IMR-90 (cell line): ENCODE measurements at regions not wholly inside any gene's neighbourhood (a gene's known extent, or its start where the extent isn't known, plus 50 kb on each side); places are given as distances from the start of the nearest gene placed in this dataset.

Source experiments
- ATAC-seq: fragments of 200-7000 bp; cut with Tn5 transposase; 2 replicates; pipeline ENCODE4 v1.9.1; 2020; ENCODE audit warnings: low read depth, mild to moderate bottlenecking, moderate library complexity
- BruUV-seq: library from RNA; stranded (reverse); fragments of 400-500 nt; replicated peaks from 2 replicates; lab custom pipeline; 2021; lab: Mats Ljungman, UMichigan
- CTCF ChIA-PET: fragments of 300-600 bp; formaldehyde crosslinking; extraction: SDS; loops from one replicate; lab custom pipeline; 2021; ENCODE audit warnings: antibody characterized with exemption; lab: Yijun Ruan, JAX
- POLR2A ChIA-PET: fragments of 300-600 bp; sonication (Branson Sonifier 250); formaldehyde crosslinking; loops from one replicate; lab custom pipeline; 2022; ENCODE audit warnings: antibody characterized with exemption; ENCODE audit not compliant: unreplicated experiment; lab: Charles Lee
- DNase-seq: peaks from one replicate; pipeline ENCODE4 v3.0.0; 2013
- H2AFZ ChIP-seq: replicated peaks from 2 replicates; pipeline ENCODE3; 2013; ENCODE audit warnings: low read length, mild to moderate bottlenecking; ENCODE audit not compliant: poor library complexity
- H2AK5ac ChIP-seq: 2 replicates; pipeline ENCODE4 v1.6.1; 2013; ENCODE audit warnings: low read depth, low read length, inconsistent platforms
- H2AK9ac ChIP-seq: replicated peaks from 2 replicates; pipeline ENCODE3; 2013; ENCODE audit warnings: mild to moderate bottlenecking, low read depth, low read length, moderate library complexity; ENCODE audit not compliant: poor library complexity
- H2BK120ac ChIP-seq: 2 replicates; pipeline ENCODE4 v1.6.1; 2013; ENCODE audit warnings: low read depth, low read length, inconsistent platforms
- H2BK15ac ChIP-seq: 3 replicates; pipeline ENCODE4 v1.6.1; 2013; ENCODE audit warnings: low read depth, low read length, inconsistent platforms
- H2BK20ac ChIP-seq: 2 replicates; pipeline ENCODE4 v1.6.1; 2013; ENCODE audit warnings: low read depth, mild to moderate bottlenecking, inconsistent platforms, low read length, moderate library complexity
- H2BK5ac ChIP-seq: 2 replicates; pipeline ENCODE4 v1.6.1; 2013; ENCODE audit warnings: mild to moderate bottlenecking, low read depth, low read length, inconsistent platforms; ENCODE audit not compliant: poor library complexity, severe bottlenecking
- H3K14ac ChIP-seq: replicated peaks from 2 replicates; pipeline ENCODE4 v1.6.1; 2013; ENCODE audit warnings: low read depth, low read length, inconsistent platforms
- H3K18ac ChIP-seq: 2 replicates; pipeline ENCODE4 v1.6.1; 2013; ENCODE audit warnings: low read depth, low read length, control low read depth
- H3K23ac ChIP-seq: 2 replicates; pipeline ENCODE4 v1.6.1; 2013; ENCODE audit warnings: low read depth, low read length, inconsistent platforms
- H3K27ac ChIP-seq: 2 replicates; pipeline ENCODE4 v1.5.1; 2013; ENCODE audit warnings: mild to moderate bottlenecking, control low read depth, low read length; ENCODE audit not compliant: insufficient read depth
- H3K27me3 ChIP-seq: 2 replicates; pipeline ENCODE4 v1.6.1; 2013; ENCODE audit warnings: low read length; ENCODE audit not compliant: control insufficient read depth, insufficient read depth
- H3K36me3 ChIP-seq: 2 replicates; pipeline ENCODE4 v1.6.1; 2013; ENCODE audit warnings: low read length, mixed read lengths; ENCODE audit not compliant: control insufficient read depth, insufficient read depth
- H3K4ac ChIP-seq: 2 replicates; pipeline ENCODE4 v1.6.1; 2013; ENCODE audit warnings: low read depth, low read length, inconsistent platforms
- H3K4me1 ChIP-seq: 2 replicates; pipeline ENCODE4 v1.6.1; 2013; ENCODE audit warnings: low read length, mixed read lengths; ENCODE audit not compliant: control insufficient read depth, insufficient read depth
- H3K4me2 ChIP-seq: 2 replicates; pipeline ENCODE4 v1.6.1; 2013; ENCODE audit warnings: low read depth, mild to moderate bottlenecking, control low read depth, low read length, moderate library complexity
- H3K4me3 ChIP-seq: 2 replicates; pipeline ENCODE4 v1.5.1; 2013; ENCODE audit warnings: low read depth, mild to moderate bottlenecking, control low read depth, low read length, moderate library complexity; ENCODE audit not compliant: insufficient read depth
- H3K56ac ChIP-seq: 2 replicates; pipeline ENCODE4 v1.6.1; 2013; ENCODE audit warnings: low read length, inconsistent platforms; ENCODE audit not compliant: insufficient read depth; ENCODE audit errors: extremely low read depth
- H3K79me1 ChIP-seq, 2 experiments: 2 replicates each; pipeline ENCODE4 v1.6.1; 2013; ENCODE audit warnings: low read length in 2 of 2, inconsistent platforms in 1 of 2, low read depth in 1 of 2
- H3K9ac ChIP-seq: 2 replicates; pipeline ENCODE4 v1.6.1; 2013; ENCODE audit warnings: low read depth, low read length, control low read depth
- H3K9me1 ChIP-seq: 2 replicates; pipeline ENCODE4 v1.6.1; 2013; ENCODE audit warnings: low read length, inconsistent platforms; ENCODE audit not compliant: insufficient read depth
- H3K9me3 ChIP-seq: 2 replicates; pipeline ENCODE4 v1.6.1; 2013; ENCODE audit warnings: low read length; ENCODE audit not compliant: control insufficient read depth, insufficient read depth
- H4K20me1 ChIP-seq: 2 replicates; pipeline ENCODE4 v1.6.1; 2013; ENCODE audit warnings: low read length, inconsistent platforms; ENCODE audit not compliant: insufficient read depth
- H4K5ac ChIP-seq: 2 replicates; pipeline ENCODE4 v1.6.1; 2013; ENCODE audit warnings: mild to moderate bottlenecking, low read depth, low read length, control low read depth
- H4K8ac ChIP-seq, 2 experiments: 2 replicates each; pipeline ENCODE4 v1.6.1; 2013; ENCODE audit warnings: low read depth in 2 of 2, low read length in 2 of 2, control low read depth in 1 of 2, inconsistent platforms in 1 of 2
- H4K91ac ChIP-seq: 2 replicates; pipeline ENCODE4 v1.6.1; 2013; ENCODE audit warnings: low read depth, low read length, inconsistent platforms; ENCODE audit not compliant: insufficient read depth
- BHLHE40 ChIP-seq: fragments of 150-350 bp; IDR thresholded peaks from 2 replicates; pipeline ENCODE4 v1.6.1; 2016; ENCODE audit warnings: mild to moderate bottlenecking, low read depth, low read length
- CEBPB ChIP-seq: IDR thresholded peaks from 2 replicates; pipeline ENCODE4 v1.6.1; 2012; ENCODE audit warnings: low read depth, low read length, improper control_type of control experiment
- CHD1 ChIP-seq: IDR thresholded peaks from 2 replicates; pipeline ENCODE4 v1.6.1; 2012; ENCODE audit warnings: low read depth, low read length, improper control_type of control experiment
- CTCF ChIP-seq: conservative IDR thresholded peaks from 2 replicates; pipeline ENCODE4 v1.5.1; 2012; ENCODE audit warnings: mild to moderate bottlenecking, low read depth, low read length, improper control_type of control experiment
- ELK1 ChIP-seq: fragments of 150-350 bp; IDR thresholded peaks from 2 replicates; pipeline ENCODE4 v1.6.1; 2016; ENCODE audit warnings: low read depth, mild to moderate bottlenecking, low read length, moderate library complexity, borderline replicate concordance
- MAFK ChIP-seq: IDR thresholded peaks from 2 replicates; pipeline ENCODE4 v1.6.1; 2012; ENCODE audit warnings: low read depth, low read length, improper control_type of control experiment
- MAZ ChIP-seq: IDR thresholded peaks from 2 replicates; pipeline ENCODE4 v1.6.1; 2012; ENCODE audit warnings: low read depth, mild to moderate bottlenecking, low read length, improper control_type of control experiment, moderate library complexity, borderline replicate concordance
- MXI1 ChIP-seq: IDR thresholded peaks from 2 replicates; pipeline ENCODE4 v1.6.1; 2012; ENCODE audit warnings: low read depth, mild to moderate bottlenecking, low read length, moderate library complexity, borderline replicate concordance
- NFE2L2 ChIP-seq: fragments of 150-350 bp; IDR thresholded peaks from 2 replicates; pipeline ENCODE4 v1.6.1; 2016; ENCODE audit warnings: low read depth, mild to moderate bottlenecking, low read length
- POLR2A ChIP-seq: IDR thresholded peaks from 2 replicates; pipeline ENCODE4 v1.6.1; 2012; ENCODE audit warnings: mild to moderate bottlenecking, low read depth, low read length
- RAD21 ChIP-seq: IDR thresholded peaks from 2 replicates; pipeline ENCODE4 v1.6.1; 2012; ENCODE audit warnings: low read length, improper control_type of control experiment
- RCOR1 ChIP-seq: IDR thresholded peaks from 2 replicates; pipeline ENCODE4 v1.6.1; 2012; ENCODE audit warnings: mild to moderate bottlenecking, low read length, improper control_type of control experiment; ENCODE audit not compliant: insufficient replicate concordance
- RFX5 ChIP-seq: IDR thresholded peaks from 2 replicates; pipeline ENCODE4 v1.8.0; 2012; ENCODE audit warnings: low read depth, mild to moderate bottlenecking, low read length, moderate library complexity
- SMC3 ChIP-seq: fragments of 150-350 bp; IDR thresholded peaks from 2 replicates; pipeline ENCODE4 v1.6.1; 2016; ENCODE audit warnings: low read depth, mild to moderate bottlenecking, antibody characterized with exemption, low read length, moderate library complexity
- WGBS, 2 experiments: methylation state at CpG; one replicate each; pipeline versions ENCODE4 v1.1.5 to v1.1.7; 2013; ENCODE audit warnings: missing lambda C conversion rate in 2 of 2; ENCODE audit not compliant: insufficient read length in 1 of 2; ENCODE audit errors: extremely low coverage in 2 of 2; 5-methylcytosine and 5-hydroxymethylcytosine counted together
- dilution Hi-C: fragments of 300-500 bp; cut with HindIII; formaldehyde crosslinking; loops from one replicate; pipeline ENCODE4 v1.14.3; 2018; ENCODE audit warnings: low sequenced_read_pairs; ENCODE audit not compliant: unreplicated experiment
- in situ Hi-C: fragments of 300-500 bp; cut with MboI; formaldehyde crosslinking; loops from 3 replicates; pipeline ENCODE4 v1.14.3; 2019; ENCODE audit warnings: low sequenced_read_pairs, inconsistent platforms, mixed read lengths
- intact Hi-C: fragments of 100-400 bp; cut with micrococcal nuclease; formaldehyde crosslinking; loops from 2 replicates; pipeline ENCODE4 v1.10.0; 2022

- H4K8ac ChIP-seq: no peak overlapping the region
- H3K79me1 ChIP-seq: no peaks in the 10 kb centered on the region
- H2BK5ac ChIP-seq: no peak overlapping the region
- no peak overlapping the region for H4K5ac ChIP-seq
- no peak overlapping the region for H2AK9ac ChIP-seq
- ATAC-seq (no peak), DNase-seq (no peak)
- TF ChIP-seq CEBPB (no peak), RFX5 (no peak), CHD1 (no peak), BHLHE40 (no peak), RCOR1 (no peak), POLR2A (no peak), SMC3 (no peak), RAD21 (no peak), CTCF (no peak), MAZ (no peak), MXI1 (no peak), ELK1 (no peak), MAFK (no peak), NFE2L2 (no peak)
- H3K23ac ChIP-seq: no peak overlapping the region
- H3K4me3 ChIP-seq: no peak overlapping the region
- in situ Hi-C loops: no loop called here
- no peaks in the 10 kb centered on the region for H3K36me3 ChIP-seq
- POLR2A ChIA-PET: no interaction called here
- H2BK20ac ChIP-seq: peak overlapping the region; percentile 55
- no peak overlapping the region for H3K56ac ChIP-seq
- no peak overlapping the region for H2AFZ ChIP-seq
- peak overlapping the region; percentile 11; the same call in 1 of the 2 replicates for H3K4ac ChIP-seq
- H2BK120ac ChIP-seq: no peak overlapping the region
- H3K9me3 ChIP-seq: no peaks in the 10 kb centered on the region
- H3K27me3 ChIP-seq: no peaks in the 10 kb centered on the region
- BruUV-seq: no TSS peak
- dilution Hi-C loops: no loop called here
- H3K18ac ChIP-seq: peak overlapping the region; percentile 8; the same call in 1 of the 2 replicates
- H4K20me1 ChIP-seq: no peaks in the 10 kb centered on the region
- peak overlapping the region; percentile 11; the same call in 1 of the 2 replicates for H2AK5ac ChIP-seq
- WGBS, 2 experiments: no CpG with 5 or more reads among the region's 1 CpG
- H4K91ac ChIP-seq: no peak overlapping the region
- intact Hi-C loops: no loop called here
- H2BK15ac ChIP-seq: peak overlapping the region; percentile 75; the same call in 2 of the 3 replicates
- no peak overlapping the region for H3K4me2 ChIP-seq
- CTCF ChIA-PET: interaction anchor here (0.7 kb wide), 1 partner anchor 256 kb away, joined by 3 read pairs; no protein-coding TSS in a partner anchor
- H3K14ac ChIP-seq: 0 out of 2 replicates have a peak overlapping the region, but pooled peaks have one; percentile 4
- no peak overlapping the region for H3K27ac ChIP-seq
- H3K4me1 ChIP-seq: peaks cover 5% of the 10 kb centered on the region
- H3K9ac ChIP-seq: no peak overlapping the region
- 0 out of 2 replicates have a peak, but pooled peaks cover under 1% of the 10 kb centered on the region for H3K9me1 ChIP-seq
Measured at GRCh38 chr7:17239046-17239445, 59.4 kb upstream of the AHR start.
